ENCODE measurements at regions not wholly inside any gene's neighbourhood (a gene's known extent, or its start where the extent isn't known, plus 50 kb on each side); places are given as distances from the start of the nearest gene placed in this dataset.

- CTCF ChIA-PET, result no interaction called here
- POLR2A ChIA-PET, result no interaction called here
- no peak for TF ChIP-seq CTCF (IDR thresholded peaks at IDR 0.05; ENCODE audit: control extremely low read depth, extremely low read depth, low read depth, missing control alignments)
Measured at GRCh38 chr9:84481636-84482218, 141.2 kb upstream of the SLC28A3 start.

GRCh38 chr9:84482607-84483006, 142.0 kb upstream of the SLC28A3 start:
- CTCF ChIA-PET, result no interaction called here
- no peak for TF ChIP-seq CTCF (IDR thresholded peaks at IDR 0.05; ENCODE audit: control extremely low read depth, extremely low read depth, low read depth, missing control alignments)
- no peak for DNase-seq (ENCODE audit: extremely low spot score)
- POLR2A ChIA-PET, result no interaction called here

More at GRCh38 chr9:84481636-84482218, 141.2 kb upstream of the SLC28A3 start:
- DNase-seq (ENCODE audit: extremely low spot score), result no peak

GRCh38 chr9:84484172-84484571, 143.6 kb upstream of the SLC28A3 start:
- POLR2A ChIA-PET, result no interaction called here
- CTCF ChIA-PET, result no interaction called here
- TF ChIP-seq CTCF (IDR thresholded peaks at IDR 0.05; ENCODE audit: control extremely low read depth, extremely low read depth, low read depth, missing control alignments), result no peak
- no peak for DNase-seq (ENCODE audit: extremely low spot score)

- TF ChIP-seq CTCF (IDR thresholded peaks at IDR 0.05; ENCODE audit: control extremely low read depth, extremely low read depth, low read depth, missing control alignments), result no peak
- DNase-seq (ENCODE audit: extremely low spot score), result no peak
- POLR2A ChIA-PET, result no interaction called here
- CTCF ChIA-PET, result no interaction called here
Measured at GRCh38 chr9:84485539-84485938, 145.0 kb upstream of the SLC28A3 start.

GRCh38 chr9:84486663-84487062, 146.1 kb upstream of the SLC28A3 start:
- DNase-seq (ENCODE audit: extremely low spot score), result no peak
- TF ChIP-seq CTCF (IDR thresholded peaks at IDR 0.05; ENCODE audit: control extremely low read depth, extremely low read depth, low read depth, missing control alignments), result no peak
- CTCF ChIA-PET, result no interaction called here
- POLR2A ChIA-PET, result no interaction called here

GRCh38 chr9:84490206-84490841, 149.8 kb upstream of the SLC28A3 start:
- POLR2A ChIA-PET, result no interaction called here
- no peak for DNase-seq (ENCODE audit: extremely low spot score)
- TF ChIP-seq CTCF (IDR thresholded peaks at IDR 0.05; ENCODE audit: control extremely low read depth, extremely low read depth, low read depth, missing control alignments), result no peak
- CTCF ChIA-PET, result no interaction called here

All from GM10248 (cell line).